Peyer's patch (tissue), 4 donors: ENCODE measurements at regions not wholly inside any gene's neighbourhood (a gene's known extent, or its start where the extent isn't known, plus 50 kb on each side); places are given as distances from the start of the nearest gene placed in this dataset.

Source experiments
- POLR2A ChIP-seq, 2 donors: fragments of 450-650 bp; IDR thresholded peaks; one replicate each; pipeline ENCODE4 v1.5.1; 2017; ENCODE audit warnings: antibody characterized with exemption in 2 of 2, mild to moderate bottlenecking in 2 of 2, moderate library complexity in 2 of 2
- TF ChIP-seq, protein P1 (sequence below), 6 experiments: fragments of 450-650 bp in 4 of 6; fragments of 200-600 bp in 2 of 6; sonication (generic) in 1 of 6; IDR thresholded peaks; one replicate each; pipeline ENCODE4 v1.5.1; 2017 to 2019; ENCODE audit warnings: antibody characterized with exemption in 6 of 6, mild to moderate bottlenecking in 3 of 6, moderate library complexity in 1 of 6

DNA sequence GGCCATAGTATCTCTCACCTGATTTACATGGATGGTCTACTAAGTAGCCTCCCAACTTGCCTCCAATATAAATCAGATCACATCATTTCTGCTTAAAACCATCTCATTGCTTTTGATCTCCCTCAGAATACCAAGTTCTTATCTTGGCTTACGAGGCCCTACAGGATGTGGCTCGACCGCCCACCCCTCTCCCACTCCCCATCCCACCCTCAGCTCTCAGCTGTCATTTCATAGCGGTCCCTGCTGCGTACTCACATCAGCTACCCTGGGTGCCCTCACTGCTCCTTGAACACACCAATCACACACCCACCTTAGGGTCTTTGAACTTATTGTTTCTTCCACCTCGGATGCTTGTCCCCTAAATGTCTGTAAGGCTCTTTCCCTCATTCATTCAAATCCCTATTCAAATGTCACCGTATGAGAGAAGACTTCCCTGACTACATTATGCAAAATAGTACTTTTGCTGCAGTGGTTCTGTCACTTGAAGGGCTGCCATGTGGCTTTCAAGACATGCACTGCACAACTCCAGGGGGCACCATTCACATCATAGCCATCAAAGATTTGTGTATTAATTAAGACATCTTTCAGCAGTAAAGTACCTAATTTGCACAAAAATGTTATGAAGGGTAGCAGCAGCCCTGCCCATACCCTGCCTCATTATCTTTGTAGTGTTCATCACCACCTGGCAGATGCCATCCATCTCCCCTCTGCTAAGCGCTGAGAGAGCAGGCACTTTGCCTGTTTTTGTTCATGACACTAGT is 171.1 kb downstream of the ENC1 start:
- TF ChIP-seq, protein P1, sequence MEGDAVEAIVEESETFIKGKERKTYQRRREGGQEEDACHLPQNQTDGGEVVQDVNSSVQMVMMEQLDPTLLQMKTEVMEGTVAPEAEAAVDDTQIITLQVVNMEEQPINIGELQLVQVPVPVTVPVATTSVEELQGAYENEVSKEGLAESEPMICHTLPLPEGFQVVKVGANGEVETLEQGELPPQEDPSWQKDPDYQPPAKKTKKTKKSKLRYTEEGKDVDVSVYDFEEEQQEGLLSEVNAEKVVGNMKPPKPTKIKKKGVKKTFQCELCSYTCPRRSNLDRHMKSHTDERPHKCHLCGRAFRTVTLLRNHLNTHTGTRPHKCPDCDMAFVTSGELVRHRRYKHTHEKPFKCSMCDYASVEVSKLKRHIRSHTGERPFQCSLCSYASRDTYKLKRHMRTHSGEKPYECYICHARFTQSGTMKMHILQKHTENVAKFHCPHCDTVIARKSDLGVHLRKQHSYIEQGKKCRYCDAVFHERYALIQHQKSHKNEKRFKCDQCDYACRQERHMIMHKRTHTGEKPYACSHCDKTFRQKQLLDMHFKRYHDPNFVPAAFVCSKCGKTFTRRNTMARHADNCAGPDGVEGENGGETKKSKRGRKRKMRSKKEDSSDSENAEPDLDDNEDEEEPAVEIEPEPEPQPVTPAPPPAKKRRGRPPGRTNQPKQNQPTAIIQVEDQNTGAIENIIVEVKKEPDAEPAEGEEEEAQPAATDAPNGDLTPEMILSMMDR (IDR thresholded peaks at IDR 0.05), result no peak
- no peak for TF ChIP-seq POLR2A (IDR thresholded peaks at IDR 0.05)
